B cell (primary cell): ENCODE measurements at regions not wholly inside any gene's neighbourhood (a gene's known extent, or its start where the extent isn't known, plus 50 kb on each side); places are given as distances from the start of the nearest gene placed in this dataset.

ENCODE experiments used
- ATAC-seq: fragments of 200-7000 bp; cut with Tn5 transposase; one replicate; pipeline ENCODE4 v1.10.0; 2021; ENCODE audit warnings: low read depth, mild to moderate bottlenecking, moderate number of reproducible peaks, moderate library complexity
- CTCF ChIA-PET: fragments of 350-600 bp; sonication (Branson Sonifier 250); formaldehyde crosslinking; loops from one replicate; lab custom pipeline; 2021; ENCODE audit warnings: antibody characterized with exemption, inconsistent platforms; lab: Charles Lee
- POLR2A ChIA-PET: fragments of 350-600 bp; sonication (Branson Sonifier 250); formaldehyde crosslinking; loops from one replicate; lab custom pipeline; 2021; ENCODE audit warnings: antibody characterized with exemption; lab: Charles Lee
- DNase-seq: peaks from one replicate; pipeline ENCODE4 v3.0.0; 2013
- H2AFZ ChIP-seq: 2 replicates; pipeline ENCODE4 v1.6.1; 2012; ENCODE audit warnings: mild to moderate bottlenecking, low read depth, low read length; ENCODE audit not compliant: insufficient read depth, poor library complexity, severe bottlenecking
- H3K27ac ChIP-seq, 2 donors: 1 replicate in 1 of 2; 2 replicates in 1 of 2; pipeline ENCODE4 v1.5.1; 2012 to 2013; ENCODE audit warnings: low read length in 2 of 2, mild to moderate bottlenecking in 2 of 2, moderate library complexity in 1 of 2
- H3K27me3 ChIP-seq, 4 experiments: fragments of 200-600 bp in 1 of 4; sonication (generic) in 1 of 4; replicated peaks in 1 of 4; 1 replicate in 2 of 4; 2 replicates in 2 of 4; pipeline versions ENCODE4 v1.6.1 to v1.7.0; 2013 to 2016; ENCODE audit warnings: low read length in 3 of 4, mild to moderate bottlenecking in 2 of 4, mixed read lengths in 1 of 4, moderate library complexity in 1 of 4; ENCODE audit not compliant: insufficient read depth in 4 of 4, control insufficient read depth in 3 of 4; ENCODE audit errors: control extremely low read depth in 1 of 4
- H3K36me3 ChIP-seq, 2 experiments: replicated peaks in 1 of 2; 1 replicate in 1 of 2; 2 replicates in 1 of 2; pipeline versions ENCODE4 v1.6.1 to v1.7.1; 2013; ENCODE audit warnings: low read length in 1 of 2; ENCODE audit not compliant: insufficient read depth in 2 of 2, control insufficient read depth in 1 of 2; ENCODE audit errors: control extremely low read depth in 1 of 2, extremely low read depth in 1 of 2
- H3K4me1 ChIP-seq, 2 donors: fragments of 200-600 bp in 1 of 2; sonication (generic) in 1 of 2; 1 replicate in 1 of 2; 2 replicates in 1 of 2; pipeline versions ENCODE4 v1.5.1 to v1.6.1; 2013 to 2017; ENCODE audit warnings: low read length in 2 of 2; ENCODE audit not compliant: control insufficient read depth in 2 of 2, insufficient read depth in 2 of 2
- H3K4me2 ChIP-seq: replicated peaks from 2 replicates; pipeline ENCODE3; 2012; ENCODE audit warnings: mild to moderate bottlenecking, low read depth, low read length; ENCODE audit not compliant: poor library complexity, severe bottlenecking
- H3K4me3 ChIP-seq, 5 experiments: fragments of 200-600 bp in 1 of 5; sonication (generic) in 1 of 5; 1 replicate in 3 of 5; 2 replicates in 2 of 5; pipeline versions ENCODE4 v1.5.1 to v1.7.0; 2011 to 2016; ENCODE audit warnings: low read length in 4 of 5, mild to moderate bottlenecking in 4 of 5, low read depth in 2 of 5, control low read depth in 1 of 5, moderate library complexity in 1 of 5; ENCODE audit not compliant: insufficient read depth in 1 of 5; ENCODE audit errors: control extremely low read depth in 1 of 5, extremely low read depth in 1 of 5
- H3K79me2 ChIP-seq: fragments of 200-600 bp; sonication (generic); one replicate; pipeline ENCODE4 v1.6.0; 2016; ENCODE audit warnings: low read length; ENCODE audit not compliant: control insufficient read depth, insufficient read depth
- H3K9ac ChIP-seq: fragments of 200-600 bp; sonication (generic); 2 replicates; pipeline ENCODE4 v1.6.1; 2017; ENCODE audit warnings: mild to moderate bottlenecking, low read length, moderate library complexity
- H3K9me3 ChIP-seq, 3 donors: one replicate each; pipeline versions ENCODE4 v1.6.1 to v1.7.1; 2013; ENCODE audit warnings: low read length in 2 of 3; ENCODE audit not compliant: control insufficient read depth in 2 of 3, insufficient read depth in 1 of 3; ENCODE audit errors: control extremely low read depth in 1 of 3
- H4K20me1 ChIP-seq: 2 replicates; pipeline ENCODE4 v1.6.0; 2012; ENCODE audit warnings: mild to moderate bottlenecking, low read length; ENCODE audit not compliant: insufficient read depth, control insufficient read depth, poor library complexity, severe bottlenecking
- H3K27ac Mint-ChIP-seq: one replicate; pipeline ENCODE4 v1.8.0; 2021; ENCODE audit warnings: mixed read lengths
- H3K27me3 Mint-ChIP-seq: one replicate; pipeline ENCODE4 v1.8.0; 2021; ENCODE audit warnings: mixed read lengths
- H3K4me1 Mint-ChIP-seq: one replicate; pipeline ENCODE4 v1.8.0; 2021; ENCODE audit warnings: mixed read lengths
- H3K4me3 Mint-ChIP-seq: one replicate; pipeline ENCODE4 v1.8.0; 2021; ENCODE audit warnings: mixed read lengths
- H3K9me3 Mint-ChIP-seq: one replicate; pipeline ENCODE4 v1.8.0; 2022; ENCODE audit warnings: mixed read lengths; ENCODE audit not compliant: insufficient read depth
- EZH2 ChIP-seq: IDR thresholded peaks from 2 replicates; pipeline ENCODE4 v1.6.1; 2012; ENCODE audit warnings: borderline replicate concordance, low read depth, mild to moderate bottlenecking, moderate library complexity, low read length; ENCODE audit not compliant: insufficient read depth, poor library complexity, severe bottlenecking
- WGBS: methylation state at CpG from one replicate; pipeline ENCODE4 v1.1.5; 2013; ENCODE audit warnings: missing lambda C conversion rate; ENCODE audit not compliant: insufficient coverage; 5-methylcytosine and 5-hydroxymethylcytosine counted together
- intact Hi-C: fragments of 100-400 bp; cut with micrococcal nuclease; formaldehyde crosslinking; loops from one replicate; pipeline ENCODE4 v1.10.0; 2022
- TF ChIP-seq, protein P1 (sequence below): fragments of 200-600 bp; IDR thresholded peaks from one replicate; pipeline ENCODE4 v1.8.0; 2022; ENCODE audit warnings: antibody characterized with exemption, mild to moderate bottlenecking

GRCh38 chr10:124252097-124252715, 158.8 kb upstream of the CHST15 start:
- WGBS, result 93% methylated on average over 5 of the region's 8 CpGs
- DNase-seq (no peak), ATAC-seq (no peak)
- H3K4me1 Mint-ChIP-seq, result peaks cover 26% of the 10 kb centered on the region
- peaks cover 10 to 11% of the 10 kb centered on the region in 2 donors for H3K4me1 ChIP-seq
- TF ChIP-seq, protein P1, sequence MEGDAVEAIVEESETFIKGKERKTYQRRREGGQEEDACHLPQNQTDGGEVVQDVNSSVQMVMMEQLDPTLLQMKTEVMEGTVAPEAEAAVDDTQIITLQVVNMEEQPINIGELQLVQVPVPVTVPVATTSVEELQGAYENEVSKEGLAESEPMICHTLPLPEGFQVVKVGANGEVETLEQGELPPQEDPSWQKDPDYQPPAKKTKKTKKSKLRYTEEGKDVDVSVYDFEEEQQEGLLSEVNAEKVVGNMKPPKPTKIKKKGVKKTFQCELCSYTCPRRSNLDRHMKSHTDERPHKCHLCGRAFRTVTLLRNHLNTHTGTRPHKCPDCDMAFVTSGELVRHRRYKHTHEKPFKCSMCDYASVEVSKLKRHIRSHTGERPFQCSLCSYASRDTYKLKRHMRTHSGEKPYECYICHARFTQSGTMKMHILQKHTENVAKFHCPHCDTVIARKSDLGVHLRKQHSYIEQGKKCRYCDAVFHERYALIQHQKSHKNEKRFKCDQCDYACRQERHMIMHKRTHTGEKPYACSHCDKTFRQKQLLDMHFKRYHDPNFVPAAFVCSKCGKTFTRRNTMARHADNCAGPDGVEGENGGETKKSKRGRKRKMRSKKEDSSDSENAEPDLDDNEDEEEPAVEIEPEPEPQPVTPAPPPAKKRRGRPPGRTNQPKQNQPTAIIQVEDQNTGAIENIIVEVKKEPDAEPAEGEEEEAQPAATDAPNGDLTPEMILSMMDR, result no peak
- TF ChIP-seq EZH2, result no peak
- H3K4me3 Mint-ChIP-seq, result no peak overlapping the region
- H3K9me3 ChIP-seq, result peaks cover 0 to 10% (median 0%) of the 10 kb centered on the region in 3 donors
- no peak overlapping the region for H3K27ac Mint-ChIP-seq
- ChIA-PET CTCF (interaction anchor here (1.3 to 2.9 kb wide), 4 partner anchors 14 to 258 kb away, joined by 3 to 10 read pairs (median 6); no protein-coding TSS in a partner anchor), POLR2A (interaction anchor here (0.6 kb wide), 1 partner anchor 106 kb away, joined by 5 read pairs; no protein-coding TSS in a partner anchor)
- intact Hi-C loops, result no loop called here
- no peak overlapping the region for H3K4me2 ChIP-seq
- no peak overlapping the region for H2AFZ ChIP-seq
- H3K9ac ChIP-seq, result no peak overlapping the region
- H3K9me3 Mint-ChIP-seq, result no peaks in the 10 kb centered on the region
- H4K20me1 ChIP-seq, result no peaks in the 10 kb centered on the region
- peaks cover 0 to 7% (median 0%) of the 10 kb centered on the region in 4 experiments for H3K27me3 ChIP-seq
- no peak overlapping the region for H3K4me3 ChIP-seq
- H3K27ac ChIP-seq, result no peak overlapping the region
- H3K27me3 Mint-ChIP-seq, result peaks cover 3% of the 10 kb centered on the region
- no peaks in the 10 kb centered on the region for H3K36me3 ChIP-seq
- H3K79me2 ChIP-seq, result no peaks in the 10 kb centered on the region

- H3K4me1 ChIP-seq, result peaks cover 10 to 11% of the 10 kb centered on the region in 2 donors
- H4K20me1 ChIP-seq, result no peaks in the 10 kb centered on the region
- no peak overlapping the region for H3K27ac ChIP-seq
- WGBS, result 0% methylated on average over 1 of the region's 4 CpGs
- H3K79me2 ChIP-seq, result no peaks in the 10 kb centered on the region
- Mint-ChIP-seq H3K27ac (no peak overlapping the region), H3K9me3 (no peaks in the 10 kb centered on the region), H3K27me3 (peaks cover 3% of the 10 kb centered on the region), H3K4me3 (no peak overlapping the region), H3K4me1 (peaks cover 26% of the 10 kb centered on the region)
- CTCF ChIA-PET, result interaction anchor here (0.6 to 2.9 kb wide), 4 partner anchors 11 to 257 kb away, joined by 3 to 10 read pairs (median 6); no protein-coding TSS in a partner anchor
- TF ChIP-seq EZH2, result no peak
- TF ChIP-seq, protein P1, result no peak
- intact Hi-C loops, result no loop called here
- H3K27me3 ChIP-seq, result peaks cover 0 to 7% (median 0%) of the 10 kb centered on the region in 4 experiments
- peaks cover 0 to 10% (median 0%) of the 10 kb centered on the region in 3 donors for H3K9me3 ChIP-seq
- no peak overlapping the region for H3K4me3 ChIP-seq
- POLR2A ChIA-PET, result interaction anchor here (0.6 kb wide), 1 partner anchor 106 kb away, joined by 5 read pairs; no protein-coding TSS in a partner anchor
- H3K9ac ChIP-seq, result no peak overlapping the region
- DNase-seq (no peak), ATAC-seq (no peak)
- no peak overlapping the region for H2AFZ ChIP-seq
- no peaks in the 10 kb centered on the region for H3K36me3 ChIP-seq
- H3K4me2 ChIP-seq, result no peak overlapping the region
Measured at GRCh38 chr10:124251317-124252065, 158.1 kb upstream of the CHST15 start.
